PFSK-1 (cell line): ENCODE measurements at regions not wholly inside any gene's neighbourhood (a gene's known extent, or its start where the extent isn't known, plus 50 kb on each side); places are given as distances from the start of the nearest gene placed in this dataset.

Experiments used
- POLR2AphosphoS5 ChIP-seq: IDR thresholded peaks from 2 replicates; pipeline ENCODE4 v1.6.1; 2012; ENCODE audit warnings: low read depth, mild to moderate bottlenecking, control low read depth, low read length, moderate library complexity
- SIN3A ChIP-seq: IDR thresholded peaks from 2 replicates; pipeline ENCODE4 v1.6.1; 2012; ENCODE audit warnings: mild to moderate bottlenecking, low read length, moderate library complexity, borderline replicate concordance; ENCODE audit not compliant: insufficient read depth
- TAF1 ChIP-seq: IDR thresholded peaks from 2 replicates; pipeline ENCODE4 v1.6.1; 2012; ENCODE audit warnings: low read length, control low read depth, borderline replicate concordance; ENCODE audit not compliant: insufficient read depth
- TF ChIP-seq, protein P1 (sequence below), 2 experiments: IDR thresholded peaks; 2 replicates each; pipeline versions ENCODE4 v1.6.1 to v1.8.0; 2011 to 2012; ENCODE audit warnings: low read depth in 2 of 2, low read length in 2 of 2, control low read depth in 1 of 2, inconsistent platforms in 1 of 2, mild to moderate bottlenecking in 1 of 2, moderate library complexity in 1 of 2; ENCODE audit not compliant: insufficient read depth in 1 of 2

DNA sequence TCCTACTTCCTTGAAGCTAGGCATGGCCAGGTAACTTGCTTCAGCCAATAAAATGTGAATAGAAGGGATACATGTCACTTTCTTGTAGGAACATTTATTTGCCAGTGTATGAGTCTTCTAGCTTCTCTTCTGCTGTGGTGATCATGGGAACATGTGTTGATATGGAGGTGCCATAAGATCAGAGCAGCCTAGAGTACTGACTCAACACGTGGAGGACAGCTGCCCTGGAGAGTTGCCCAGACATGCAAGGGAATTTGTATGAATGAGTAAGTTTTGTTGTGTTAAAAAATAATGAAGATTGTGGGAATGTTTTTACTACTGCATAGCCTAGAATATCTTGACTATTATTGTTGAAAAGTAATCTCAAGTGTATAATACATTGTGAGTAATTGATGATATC is 502.3 kb downstream of the NUF2 start:
- TF ChIP-seq TAF1 = no peak
- no peak for TF ChIP-seq POLR2AphosphoS5
- TF ChIP-seq, protein P1, sequence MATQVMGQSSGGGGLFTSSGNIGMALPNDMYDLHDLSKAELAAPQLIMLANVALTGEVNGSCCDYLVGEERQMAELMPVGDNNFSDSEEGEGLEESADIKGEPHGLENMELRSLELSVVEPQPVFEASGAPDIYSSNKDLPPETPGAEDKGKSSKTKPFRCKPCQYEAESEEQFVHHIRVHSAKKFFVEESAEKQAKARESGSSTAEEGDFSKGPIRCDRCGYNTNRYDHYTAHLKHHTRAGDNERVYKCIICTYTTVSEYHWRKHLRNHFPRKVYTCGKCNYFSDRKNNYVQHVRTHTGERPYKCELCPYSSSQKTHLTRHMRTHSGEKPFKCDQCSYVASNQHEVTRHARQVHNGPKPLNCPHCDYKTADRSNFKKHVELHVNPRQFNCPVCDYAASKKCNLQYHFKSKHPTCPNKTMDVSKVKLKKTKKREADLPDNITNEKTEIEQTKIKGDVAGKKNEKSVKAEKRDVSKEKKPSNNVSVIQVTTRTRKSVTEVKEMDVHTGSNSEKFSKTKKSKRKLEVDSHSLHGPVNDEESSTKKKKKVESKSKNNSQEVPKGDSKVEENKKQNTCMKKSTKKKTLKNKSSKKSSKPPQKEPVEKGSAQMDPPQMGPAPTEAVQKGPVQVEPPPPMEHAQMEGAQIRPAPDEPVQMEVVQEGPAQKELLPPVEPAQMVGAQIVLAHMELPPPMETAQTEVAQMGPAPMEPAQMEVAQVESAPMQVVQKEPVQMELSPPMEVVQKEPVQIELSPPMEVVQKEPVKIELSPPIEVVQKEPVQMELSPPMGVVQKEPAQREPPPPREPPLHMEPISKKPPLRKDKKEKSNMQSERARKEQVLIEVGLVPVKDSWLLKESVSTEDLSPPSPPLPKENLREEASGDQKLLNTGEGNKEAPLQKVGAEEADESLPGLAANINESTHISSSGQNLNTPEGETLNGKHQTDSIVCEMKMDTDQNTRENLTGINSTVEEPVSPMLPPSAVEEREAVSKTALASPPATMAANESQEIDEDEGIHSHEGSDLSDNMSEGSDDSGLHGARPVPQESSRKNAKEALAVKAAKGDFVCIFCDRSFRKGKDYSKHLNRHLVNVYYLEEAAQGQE (IDR thresholded peaks at IDR 0.05; ENCODE audit: insufficient read depth in 1 of 2, low read depth in 2 of 2, low read length in 2 of 2) = 0 out of 4 replicates have a peak, but pooled peaks of 1 of the 2 experiments have one; percentile 20
- no peak; the same call in 1 of the 2 replicates for TF ChIP-seq SIN3A
